ENCODE measurements at regions not wholly inside any gene's neighbourhood (a gene's known extent, or its start where the extent isn't known, plus 50 kb on each side); places are given as distances from the start of the nearest gene placed in this dataset.

- Histone ChIP-seq H3K27ac (no peak overlapping the region), H3K9me3 (peaks cover 3% of the 10 kb centered on the region), H3K36me3 (no peaks in the 10 kb centered on the region), H3K4me1 (peaks cover 7% of the 10 kb centered on the region), H3K27me3 (no peaks in the 10 kb centered on the region), H3K4me3 (no peak overlapping the region)
- DNase-seq (ENCODE audit: low spot score in 2 of 2): no peak
- TF ChIP-seq EP300 (IDR thresholded peaks at IDR 0.05) (no peak), CTCF (IDR thresholded peaks at IDR 0.05) (no peak), POLR2AphosphoS5 (IDR thresholded peaks at IDR 0.05) (no peak)
Measured at GRCh38 chr3:178238179-178238578, 298.1 kb upstream of the KCNMB2 start.

DNA sequence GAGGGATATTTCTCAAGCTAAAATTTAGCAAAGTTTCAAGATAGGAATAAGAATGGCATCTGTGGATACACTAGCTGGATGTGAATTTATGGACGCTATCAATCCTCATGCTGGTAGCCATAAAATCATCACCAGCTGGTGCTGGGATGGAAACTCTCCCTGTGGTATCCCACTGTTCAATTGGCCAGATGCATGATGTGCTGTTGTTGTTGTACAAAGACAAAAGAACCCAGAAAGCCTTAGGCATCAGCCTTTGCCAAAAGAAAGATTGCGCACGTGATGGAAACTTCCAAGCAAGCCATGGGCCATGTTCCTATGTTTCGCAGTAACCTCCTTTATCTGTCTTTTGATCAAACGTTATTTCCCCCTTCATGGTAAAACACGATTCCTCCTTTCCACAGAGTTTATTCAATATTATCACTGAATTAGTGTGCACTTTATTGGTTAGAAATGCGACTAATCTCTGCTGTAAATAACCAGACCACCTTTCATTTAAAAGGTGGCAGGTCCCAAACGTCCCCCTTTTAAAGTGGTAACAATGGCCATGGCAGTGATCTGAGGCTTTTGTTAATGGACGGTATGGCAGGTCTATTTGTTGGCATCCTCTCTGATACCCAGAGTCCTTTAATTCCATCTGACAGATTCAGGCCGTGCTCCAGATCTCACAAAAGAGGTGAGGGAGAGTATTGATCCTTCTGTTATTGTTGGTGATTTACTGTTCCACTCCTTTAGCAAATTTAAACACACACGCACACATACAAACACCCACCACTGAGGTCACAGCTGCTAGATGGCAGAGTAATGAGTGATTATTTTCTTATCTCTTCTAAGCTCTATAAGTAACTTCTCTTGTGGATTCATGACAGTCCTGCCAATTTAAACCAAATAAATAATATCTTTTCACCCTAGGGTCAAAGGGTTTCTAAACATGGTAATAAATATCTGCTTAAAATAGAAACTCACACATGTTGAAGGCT is 291.2 kb upstream of the KCNMB2 start:
- WGBS: 65% methylated on average over 11 of the region's 11 CpGs
- TF ChIP-seq CTCF (IDR thresholded peaks at IDR 0.05) (no peak), POLR2AphosphoS5 (IDR thresholded peaks at IDR 0.05) (no peak), EP300 (IDR thresholded peaks at IDR 0.05) (no peak), POLR2A (IDR thresholded peaks at IDR 0.05) (no peak)
- Histone ChIP-seq H3K36me3 (no peaks in the 10 kb centered on the region), H3K27me3 (no peaks in the 10 kb centered on the region), H3K4me1 (peaks cover 2% of the 10 kb centered on the region), H3K27ac (no peak overlapping the region), H3K9me3 (peaks cover 3% of the 10 kb centered on the region), H3K4me3 (no peak overlapping the region)
- DNase-seq (ENCODE audit: low spot score in 2 of 2): no peak

GRCh38 chr3:178246004-178246403 is 290.2 kb upstream of the KCNMB2 start:
- no peak for TF ChIP-seq POLR2A (IDR thresholded peaks at IDR 0.05)
- TF ChIP-seq EP300 (IDR thresholded peaks at IDR 0.05): no peak
- no peak for TF ChIP-seq CTCF (IDR thresholded peaks at IDR 0.05)
- TF ChIP-seq POLR2AphosphoS5 (IDR thresholded peaks at IDR 0.05): no peak
- Histone ChIP-seq H3K4me1 (peaks cover 2% of the 10 kb centered on the region), H3K9me3 (peaks cover 3% of the 10 kb centered on the region), H3K36me3 (no peaks in the 10 kb centered on the region), H3K4me3 (no peak overlapping the region), H3K27ac (no peak overlapping the region), H3K27me3 (no peaks in the 10 kb centered on the region)
- no peak for DNase-seq (ENCODE audit: low spot score in 2 of 2)
- WGBS: 86% methylated on average over 3 of the region's 3 CpGs

GRCh38 chr3:178255315-178255714 is 280.9 kb upstream of the KCNMB2 start:
- Histone ChIP-seq H3K27ac (no peak overlapping the region), H3K27me3 (no peaks in the 10 kb centered on the region), H3K9me3 (no peaks in the 10 kb centered on the region), H3K36me3 (no peaks in the 10 kb centered on the region), H3K4me3 (no peak overlapping the region), H3K4me1 (no peaks in the 10 kb centered on the region)
- TF ChIP-seq POLR2AphosphoS5 (IDR thresholded peaks at IDR 0.05) (no peak), CTCF (IDR thresholded peaks at IDR 0.05) (no peak), EP300 (IDR thresholded peaks at IDR 0.05) (no peak), POLR2A (IDR thresholded peaks at IDR 0.05) (no peak)
- 46% methylated on average over 2 of the region's 2 CpGs for WGBS
- DNase-seq (ENCODE audit: low spot score in 2 of 2): no peak

GRCh38 chr3:178257491-178257890 is 278.7 kb upstream of the KCNMB2 start:
- H3K9me3 ChIP-seq: no peaks in the 10 kb centered on the region
- peaks cover 7% of the 10 kb centered on the region for H3K4me1 ChIP-seq
- no peak for DNase-seq (ENCODE audit: low spot score in 2 of 2)
- no peak overlapping the region for H3K27ac ChIP-seq
- no peaks in the 10 kb centered on the region for H3K36me3 ChIP-seq
- TF ChIP-seq EP300 (IDR thresholded peaks at IDR 0.05): no peak
- no peak for TF ChIP-seq CTCF (IDR thresholded peaks at IDR 0.05)
- TF ChIP-seq POLR2AphosphoS5 (IDR thresholded peaks at IDR 0.05): no peak
- no peak for TF ChIP-seq POLR2A (IDR thresholded peaks at IDR 0.05)
- H3K27me3 ChIP-seq: no peaks in the 10 kb centered on the region
- no peak overlapping the region for H3K4me3 ChIP-seq
- WGBS: 93% methylated on average over 4 of the region's 4 CpGs
